CD4-positive, alpha-beta T cell treated with Interferon alpha-2 for 1 hour (primary cell): ENCODE measurements at regions not wholly inside any gene's neighbourhood (a gene's known extent, or its start where the extent isn't known, plus 50 kb on each side); places are given as distances from the start of the nearest gene placed in this dataset.

ENCODE experiments used
- DNase-seq, 2 donors: peaks; one replicate each; pipeline ENCODE4 v3.0.0-alpha.2; 2020 to 2022

DNA sequence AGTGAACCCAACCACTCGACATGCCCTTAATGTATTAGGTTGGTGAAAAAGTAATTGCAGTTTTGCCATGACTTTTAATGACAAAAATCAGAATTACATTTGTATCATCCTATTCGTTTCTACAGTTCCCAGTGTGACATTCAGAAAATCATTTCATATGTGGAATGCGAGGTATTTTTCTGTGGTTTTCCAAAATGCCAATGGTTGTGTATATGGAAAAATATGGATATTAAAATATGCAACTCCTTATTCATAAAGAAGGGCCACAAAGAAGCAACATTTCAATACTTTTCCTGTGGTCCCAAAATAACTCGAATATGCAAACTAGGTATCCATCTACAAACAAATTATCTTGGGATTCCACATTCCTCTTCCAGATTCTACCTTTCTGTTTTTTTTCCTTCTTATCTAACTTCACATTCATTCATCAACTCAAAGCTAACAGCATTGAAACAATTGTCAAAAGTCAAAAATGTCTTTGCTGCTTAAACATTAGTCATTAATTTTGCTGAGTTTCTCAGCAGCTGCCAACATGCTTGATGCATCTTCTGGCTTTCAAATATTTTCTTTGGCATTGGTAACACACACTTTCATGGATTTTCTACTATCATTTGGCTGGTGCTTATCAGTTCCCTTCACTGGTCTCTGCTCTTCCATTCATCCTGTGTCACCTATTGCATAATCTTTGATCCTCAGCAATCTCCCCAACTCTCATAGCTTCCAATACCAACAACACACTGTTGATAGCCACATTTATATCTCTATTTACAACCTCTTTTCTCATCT, 1445.4 kb downstream of the EFNB2 start:
- no peak for DNase-seq

DNA sequence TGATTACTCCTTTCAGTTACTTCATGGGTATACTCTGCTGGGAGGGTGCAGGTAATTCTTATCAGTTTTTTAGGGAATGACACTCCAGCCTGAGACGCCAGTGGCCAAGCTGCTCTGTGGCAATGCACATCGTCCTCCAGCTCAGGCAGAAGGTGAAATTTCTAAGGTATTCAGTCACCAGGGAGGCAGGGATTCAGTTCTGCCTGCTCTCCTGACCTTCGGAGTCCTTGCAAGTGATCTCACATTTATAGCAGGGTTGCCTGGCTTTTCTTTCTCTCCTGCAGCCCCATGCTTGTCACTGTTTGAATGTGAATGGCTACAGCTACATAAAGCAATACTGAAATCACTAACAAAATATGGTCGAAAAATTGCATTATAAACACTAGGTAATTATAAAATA, 1447.5 kb downstream of the EFNB2 start:
- DNase-seq = no peak

- DNase-seq = no peak
These were observed 1450.5 kb downstream of the EFNB2 start for GRCh38 chr13:105084931-105085330.

GRCh38 chr13:105083992-105084391, 1451.5 kb downstream of the EFNB2 start:
- no peak for DNase-seq

DNA sequence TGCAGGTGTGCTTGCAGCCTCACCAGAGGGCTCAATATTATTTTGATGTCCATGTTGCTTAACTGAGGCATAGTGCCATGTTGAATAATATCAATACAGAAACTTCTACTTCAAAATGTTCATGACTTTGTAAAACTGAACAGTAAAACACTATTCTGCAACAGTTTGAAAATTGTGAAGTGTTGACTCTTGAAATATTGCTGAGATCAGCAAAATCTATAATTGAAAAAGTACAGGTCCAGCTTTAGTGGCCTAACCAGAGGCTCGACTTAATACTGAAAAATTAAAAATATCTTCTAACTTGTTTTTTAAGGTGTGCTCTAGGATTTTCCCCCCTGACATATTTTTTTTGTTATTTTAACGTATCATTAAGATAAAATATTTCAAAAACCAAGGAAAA, 1460.7 kb downstream of the EFNB2 start:
- no peak for DNase-seq

GRCh38 chr13:105073041-105073440, 1462.4 kb downstream of the EFNB2 start:
- DNase-seq = no peak

GRCh38 chr13:105070452-105070851, 1465.0 kb downstream of the EFNB2 start:
- DNase-seq = no peak

DNA sequence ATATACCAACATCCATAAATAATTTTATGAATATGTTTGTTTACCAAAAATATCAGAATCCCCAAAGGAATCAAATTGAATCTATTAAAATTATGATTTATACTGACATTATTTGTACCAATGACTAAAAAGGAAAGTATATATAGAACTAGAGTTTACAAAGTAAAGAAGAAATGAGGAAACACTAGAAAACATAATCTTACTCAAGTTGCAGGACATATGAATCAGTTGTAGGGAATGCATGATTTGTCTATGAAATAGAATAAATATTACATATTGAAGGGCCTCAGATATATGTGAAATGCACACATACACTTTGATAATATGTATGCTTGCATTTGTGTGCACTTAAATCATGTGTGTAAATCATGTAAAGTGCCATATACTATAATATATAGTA, 1466.4 kb downstream of the EFNB2 start:
- no peak for DNase-seq

DNA sequence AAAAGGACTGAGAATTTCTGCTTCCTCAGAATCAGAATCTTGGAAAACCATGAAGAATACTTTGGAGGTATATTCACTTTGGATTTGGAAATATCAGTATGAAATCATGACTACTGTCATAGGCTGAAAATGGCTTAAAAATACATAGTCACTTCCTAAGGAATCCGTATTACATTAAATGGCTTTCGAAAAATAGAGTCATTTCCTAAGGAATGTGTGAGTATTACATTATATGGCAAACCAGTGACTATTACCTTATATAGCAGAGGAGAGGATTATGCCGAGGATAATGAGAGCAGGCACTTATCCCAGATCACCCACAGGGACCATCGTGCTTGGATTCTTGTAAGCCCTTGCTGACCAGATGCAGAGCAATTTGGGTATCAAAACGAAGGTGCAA, 1471.8 kb downstream of the EFNB2 start:
- DNase-seq = no peak

- DNase-seq = no peak
These were observed 1475.7 kb downstream of the EFNB2 start for GRCh38 chr13:105059786-105060185.

GRCh38 chr13:105058517-105058916, 1476.9 kb downstream of the EFNB2 start:
- no peak for DNase-seq

- DNase-seq = no peak
These were observed 1482.8 kb downstream of the EFNB2 start for GRCh38 chr13:105052711-105053110.

DNA sequence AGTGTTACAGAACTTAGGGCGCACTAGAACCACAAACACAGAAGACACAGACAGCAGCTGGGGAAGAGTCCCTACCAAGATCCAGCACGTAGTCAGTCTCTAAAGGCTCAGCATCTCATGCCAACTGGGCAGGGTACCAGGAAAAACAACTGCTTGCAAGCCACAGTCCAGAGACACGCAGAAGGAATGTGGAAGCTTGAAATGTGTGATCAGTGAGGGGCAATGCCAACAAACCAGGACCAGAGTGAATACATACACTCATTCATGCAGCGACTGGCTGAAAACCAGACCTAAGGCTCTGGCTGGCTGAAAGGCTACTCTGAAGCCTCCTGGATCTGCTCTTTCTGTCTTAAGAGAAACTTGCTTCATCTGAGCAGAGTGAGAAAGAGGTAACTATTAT, 1484.8 kb downstream of the EFNB2 start:
- no peak for DNase-seq

- no peak for DNase-seq
These were observed 1486.8 kb downstream of the EFNB2 start for GRCh38 chr13:105048677-105049076.

DNA sequence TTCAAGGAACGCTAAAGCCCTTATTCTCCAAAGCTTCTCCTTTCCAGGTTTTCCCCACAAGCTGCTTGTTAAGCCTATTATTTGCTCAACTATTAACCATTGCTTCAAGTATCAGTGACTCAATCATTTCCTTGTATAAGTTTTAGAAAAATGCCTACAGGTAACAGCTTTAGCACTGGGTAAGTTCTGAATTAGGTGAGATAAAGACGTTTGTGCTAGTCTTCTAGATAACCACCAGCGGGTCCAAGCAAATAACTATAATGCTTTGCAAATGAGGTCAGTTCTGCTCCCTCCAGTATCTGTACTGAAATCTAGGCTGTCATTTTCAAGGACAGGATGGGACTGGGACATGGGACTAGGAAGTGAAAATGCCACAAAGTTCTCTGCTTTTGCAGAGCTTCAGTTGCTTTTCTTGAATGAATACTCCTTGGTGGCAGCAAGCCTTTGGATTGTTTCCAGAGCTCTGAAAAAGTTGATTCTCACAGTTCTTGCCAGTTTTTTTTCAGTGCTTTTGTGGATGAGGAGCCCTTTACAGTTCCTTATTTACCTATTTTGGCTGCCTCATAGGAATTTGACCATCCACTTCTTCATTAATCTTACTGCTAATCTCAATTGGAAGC, 1487.7 kb downstream of the EFNB2 start:
- no peak for DNase-seq

GRCh38 chr13:105037110-105037509, 1498.4 kb downstream of the EFNB2 start:
- DNase-seq = no peak

DNA sequence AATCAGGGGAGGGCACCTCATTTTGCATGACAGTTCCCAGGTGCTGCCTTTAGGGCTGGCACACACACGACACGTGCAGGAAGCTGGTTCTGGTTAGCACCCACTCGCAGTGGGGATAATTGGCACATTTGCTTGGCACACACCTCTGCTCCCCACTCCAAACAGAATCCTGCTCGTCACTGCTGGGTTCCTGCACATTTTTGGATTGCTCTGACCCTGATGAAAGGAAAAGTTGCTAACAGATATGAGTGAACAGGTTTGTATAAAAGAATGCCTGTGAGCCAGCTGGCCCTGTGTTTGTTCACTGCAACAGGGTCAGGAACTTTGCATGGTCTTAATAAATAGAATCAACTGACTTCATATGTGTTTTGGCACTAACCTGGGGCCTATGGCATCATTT, 1500.4 kb downstream of the EFNB2 start:
- no peak for DNase-seq

GRCh38 chr13:105033999-105034398, 1501.5 kb downstream of the EFNB2 start:
- no peak for DNase-seq

- DNase-seq = no peak
These were observed 1504.2 kb downstream of the EFNB2 start for GRCh38 chr13:105031306-105031705.

- no peak for DNase-seq
These were observed 1504.6 kb downstream of the EFNB2 start for GRCh38 chr13:105030851-105031250.

DNA sequence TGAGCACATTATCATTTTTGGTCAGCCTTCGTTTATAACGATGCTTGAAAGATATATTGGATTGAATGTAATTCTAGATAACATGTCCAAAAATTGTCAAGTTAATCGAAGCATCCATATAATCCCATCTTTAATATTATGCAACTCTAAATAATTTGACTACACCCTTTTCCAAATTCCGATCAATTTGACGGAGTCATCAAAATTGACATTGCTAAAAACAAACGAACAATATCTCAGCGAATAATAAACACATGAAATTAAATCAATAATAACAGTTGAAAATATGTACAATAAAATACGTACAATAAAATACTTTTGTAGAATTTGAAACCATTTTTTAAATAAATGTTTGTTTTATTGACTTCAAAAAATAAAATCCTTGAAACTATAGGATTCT, 1516.4 kb downstream of the EFNB2 start:
- DNase-seq = no peak

DNA sequence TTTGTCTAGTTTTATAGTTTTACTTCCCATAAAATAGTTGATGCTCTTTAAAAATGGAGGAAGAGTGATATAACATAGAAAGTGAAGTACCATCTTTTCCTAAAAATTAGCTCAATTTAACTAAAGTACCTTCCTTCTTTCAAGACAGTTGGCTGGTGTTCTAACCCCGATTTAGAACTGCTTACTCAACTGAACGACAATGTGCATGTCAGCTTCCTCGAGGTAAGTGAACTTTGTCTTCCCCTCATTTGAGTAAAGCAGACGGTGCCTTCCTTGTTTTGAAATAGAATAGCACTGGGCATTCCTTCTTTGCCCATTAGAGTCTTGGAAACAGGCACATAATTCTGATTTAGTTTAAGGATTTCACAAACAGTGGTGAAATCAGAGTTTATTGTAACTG, 1519.2 kb downstream of the EFNB2 start:
- no peak for DNase-seq

DNA sequence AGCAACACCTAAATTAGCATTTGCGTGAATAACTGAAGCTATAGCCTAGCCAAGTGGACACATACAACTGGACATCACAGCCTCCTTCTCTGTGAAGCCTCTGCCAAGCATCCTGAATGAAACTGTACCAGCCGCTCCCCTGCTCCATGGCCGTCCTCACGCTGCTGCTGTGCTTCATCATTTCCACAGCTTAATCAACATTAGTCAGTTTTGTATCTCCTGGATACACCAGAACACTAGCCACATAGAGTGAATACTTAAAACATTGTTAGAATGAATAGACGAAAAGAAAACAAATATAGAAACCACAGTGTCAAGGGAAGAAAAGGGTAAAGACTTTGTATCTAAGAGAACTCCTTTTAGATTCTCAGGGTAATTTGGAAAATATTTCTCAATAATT, 1526.9 kb downstream of the EFNB2 start:
- DNase-seq = no peak

- DNase-seq = no peak
These were observed 1528.2 kb downstream of the EFNB2 start for GRCh38 chr13:105007166-105007808.
